Adrenal gland (tissue), 9 donors: ENCODE measurements at regions not wholly inside any gene's neighbourhood (a gene's known extent, or its start where the extent isn't known, plus 50 kb on each side); places are given as distances from the start of the nearest gene placed in this dataset.

ENCODE experiments used
- DNase-seq, 7 donors: peaks; one replicate each; pipeline ENCODE4 v3.0.0-alpha.2; 2019 to 2020
- H3K27ac ChIP-seq, 5 donors: fragments of 200-600 bp; sonication (generic) in 4 of 5; 1 replicate in 3 of 5; 2 replicates in 2 of 5; pipeline versions ENCODE4 v1.5.1 to v1.8.0; 2016 to 2020; ENCODE audit warnings: mild to moderate bottlenecking in 1 of 5
- H3K27me3 ChIP-seq: fragments of 200-600 bp; 2 replicates; pipeline ENCODE4 v1.8.0; 2021
- H3K36me3 ChIP-seq, 2 donors: fragments of 200-600 bp; replicated peaks in 1 of 2; 1 replicate in 1 of 2; 2 replicates in 1 of 2; pipeline versions ENCODE4 v1.5.1 to v1.8.0; 2018 to 2022
- H3K4me1 ChIP-seq, 2 donors: fragments of 200-600 bp; replicated peaks in 1 of 2; 1 replicate in 1 of 2; 2 replicates in 1 of 2; pipeline versions ENCODE4 v1.5.1 to v1.8.0; 2018 to 2021
- H3K4me3 ChIP-seq, 4 donors: fragments of 200-600 bp; sonication (generic) in 3 of 4; one replicate each; pipeline ENCODE4 v1.5.1; 2016 to 2018
- H3K9me3 ChIP-seq, 3 donors: fragments of 200-600 bp; sonication (generic) in 1 of 3; replicated peaks in 1 of 3; 1 replicate in 2 of 3; 2 replicates in 1 of 3; pipeline versions ENCODE4 v1.5.1 to v1.8.0; 2016 to 2021
- CTCF ChIP-seq, 6 experiments: fragments of 450-650 bp in 4 of 6; fragments of 200-600 bp in 2 of 6; sonication (generic) in 1 of 6; IDR thresholded peaks; 1 replicate in 5 of 6; 2 replicates in 1 of 6; pipeline versions ENCODE4 v1.5.1 to v1.8.0; 2016 to 2021; ENCODE audit warnings: antibody characterized with exemption in 6 of 6, mild to moderate bottlenecking in 2 of 6, moderate library complexity in 1 of 6
- POLR2A ChIP-seq, 2 donors: fragments of 450-650 bp; IDR thresholded peaks; one replicate each; pipeline ENCODE4 v1.6.1; 2017; ENCODE audit warnings: antibody characterized with exemption in 2 of 2, mild to moderate bottlenecking in 2 of 2, moderate library complexity in 1 of 2
- WGBS, 4 donors: extraction: QIAGEN DNeasy Blood & Tissue Kit in 2 of 4; methylation state at CpG; one replicate each; pipeline versions ENCODE4 v1.1.5 to v1.1.7; 2013 to 2017; 5-methylcytosine and 5-hydroxymethylcytosine counted together
- intact Hi-C, 2 donors: fragments of 100-400 bp; cut with DNase I; formaldehyde crosslinking; loops; one replicate each; pipeline versions ENCODE4 v1.14.1 to v1.15.0; 2022 to 2023
- donor health status: healthy with polysubstance abuse.
- donor health status: Bipolar disorder and iron deficiency.
- donor health status: DM: yes; HTN: yes; CAD: no.
- donor health status: DM: no; HTN: no; CAD: no.
- donor health status: DM: no; HTN: no; CAD: no.

GRCh38 chr15:69940441-69941300 lies 157.0 kb downstream of the TLE3 start:
- DNase-seq: no peak

DNA sequence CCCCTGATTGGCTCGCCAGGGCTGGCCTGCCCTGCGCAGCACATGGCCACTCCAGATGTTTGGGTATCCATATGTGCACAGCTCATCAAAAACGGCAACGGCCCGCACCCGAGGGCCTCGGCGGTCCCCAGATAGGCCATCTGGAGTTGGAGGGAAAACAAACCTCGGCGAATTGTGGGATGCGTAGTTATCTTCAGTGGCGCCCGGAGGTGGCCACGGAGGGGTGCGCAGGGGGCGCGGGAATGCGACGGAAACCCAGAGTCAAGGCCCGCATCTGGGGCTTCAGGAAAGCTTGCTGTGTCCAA lies 156.5 kb downstream of the TLE3 start:
- 88 to 96% (median 91%) methylated on average over 18 to 20 of the region's 20 CpGs for WGBS, 4 donors
- no peaks in the 10 kb centered on the region for H3K4me1 ChIP-seq
- H3K27me3 ChIP-seq: no peaks in the 10 kb centered on the region
- no peak for DNase-seq
- no peaks in the 10 kb centered on the region for H3K9me3 ChIP-seq
- TF ChIP-seq POLR2A (IDR thresholded peaks at IDR 0.05) (no peak), CTCF (IDR thresholded peaks at IDR 0.05) (no peak)
- H3K36me3 ChIP-seq: no peaks in the 10 kb centered on the region
- H3K4me3 ChIP-seq: no peak overlapping the region
- no peak overlapping the region for H3K27ac ChIP-seq
- intact Hi-C loops: no loop called here

More at GRCh38 chr15:69940441-69941300, 157.0 kb downstream of the TLE3 start:
- TF ChIP-seq CTCF (IDR thresholded peaks at IDR 0.05) (no peak), POLR2A (IDR thresholded peaks at IDR 0.05) (no peak)
- H3K27ac ChIP-seq: no peak overlapping the region
- H3K9me3 ChIP-seq: peaks cover 0 to 3% (median 0%) of the 10 kb centered on the region in 3 donors
- 82 to 86% (median 85%) methylated on average over 20 to 24 of the region's 24 CpGs for WGBS, 4 donors
- no peaks in the 10 kb centered on the region for H3K4me1 ChIP-seq
- intact Hi-C loops: no loop called here
- no peaks in the 10 kb centered on the region for H3K36me3 ChIP-seq
- H3K4me3 ChIP-seq: no peak overlapping the region
- no peaks in the 10 kb centered on the region for H3K27me3 ChIP-seq

GRCh38 chr15:69941706-69942495 lies 155.8 kb downstream of the TLE3 start:
- H3K4me1 ChIP-seq: no peaks in the 10 kb centered on the region
- TF ChIP-seq POLR2A (IDR thresholded peaks at IDR 0.05): no peak
- no peak for TF ChIP-seq CTCF (IDR thresholded peaks at IDR 0.05)
- H3K36me3 ChIP-seq: no peaks in the 10 kb centered on the region
- no peaks in the 10 kb centered on the region for H3K9me3 ChIP-seq
- H3K4me3 ChIP-seq: no peak overlapping the region
- WGBS, 4 donors: 66 to 85% (median 82%) methylated on average over 10 to 11 of the region's 11 CpGs
- H3K27ac ChIP-seq: no peak overlapping the region
- DNase-seq: no peak
- no peaks in the 10 kb centered on the region for H3K27me3 ChIP-seq
- intact Hi-C loops: no loop called here

DNA sequence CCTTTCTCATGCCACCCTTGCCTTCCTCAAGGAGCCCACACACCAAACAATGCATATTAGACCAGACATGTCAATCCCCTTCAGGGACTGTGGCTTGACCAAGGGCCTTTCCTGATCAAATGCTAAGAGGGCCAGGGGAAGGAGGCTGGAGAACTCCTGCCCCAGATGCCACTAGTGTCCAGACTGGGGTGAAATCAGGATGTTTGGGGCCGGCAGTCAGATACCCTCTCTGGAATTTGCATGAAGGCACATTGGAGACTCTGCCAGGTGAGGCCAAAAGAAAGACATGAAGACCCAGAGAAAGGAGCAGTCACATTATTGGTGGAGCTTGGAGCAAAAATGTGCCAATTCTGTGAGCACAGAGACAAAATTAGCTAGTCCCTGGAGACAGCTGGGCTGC lies 154.1 kb downstream of the TLE3 start:
- WGBS, 4 donors: 33 to 73% (median 62%) methylated on average over 1 of the region's 1 CpG
- H3K4me3 ChIP-seq: no peak overlapping the region
- intact Hi-C loops: no loop called here
- H3K9me3 ChIP-seq: no peaks in the 10 kb centered on the region
- no peak for DNase-seq
- TF ChIP-seq POLR2A (IDR thresholded peaks at IDR 0.05): no peak
- TF ChIP-seq CTCF (IDR thresholded peaks at IDR 0.05): no peak
- H3K4me1 ChIP-seq: no peaks in the 10 kb centered on the region
- no peak overlapping the region for H3K27ac ChIP-seq
- no peaks in the 10 kb centered on the region for H3K36me3 ChIP-seq
- H3K27me3 ChIP-seq: no peaks in the 10 kb centered on the region
